ENCODE measurements at regions not wholly inside any gene's neighbourhood (a gene's known extent, or its start where the extent isn't known, plus 50 kb on each side); places are given as distances from the start of the nearest gene placed in this dataset.
A peak's percentile ranks its signal among the peaks of the same experiment; 100 is the strongest.

GRCh38 chr9:134273647-134274046 is 52.6 kb upstream of the RXRA start:
- DNase-seq (ENCODE audit: low spot score), result no peak

GRCh38 chr9:134275375-134275774 is 50.9 kb upstream of the RXRA start:
- DNase-seq (ENCODE audit: low spot score), result peak; percentile 76

- DNase-seq (ENCODE audit: low spot score), result no peak
These were observed 49.6 kb upstream of the RXRA start for GRCh38 chr9:134276453-134277245.

Data from iPS-NIHi11 (cell line).